A549 (cell line): ENCODE measurements at regions not wholly inside any gene's neighbourhood (a gene's known extent, or its start where the extent isn't known, plus 50 kb on each side); places are given as distances from the start of the nearest gene placed in this dataset.

Source experiments
- CBX8 ChIP-seq: fragments of 200-600 bp; sonication (generic); IDR thresholded peaks from 2 replicates; pipeline ENCODE4 v1.6.1; 2016
- CEBPB ChIP-seq, 2 experiments: fragments of >200 bp in 1 of 2; sonication (Bioruptor Twin) in 1 of 2; formaldehyde crosslinking in 1 of 2; IDR thresholded peaks; 2 replicates each; pipeline ENCODE4 v1.6.1; 2012 to 2016
- CTCF ChIP-seq: fragments of >200 bp; sonication (Bioruptor Twin); formaldehyde crosslinking; IDR thresholded peaks from 3 replicates; pipeline ENCODE4 v1.5.1; 2016
- ESRRA ChIP-seq: fragments of 150-350 bp; IDR thresholded peaks from 2 replicates; pipeline ENCODE4 v1.6.1; 2014; ENCODE audit warnings: mild to moderate bottlenecking, low read length, borderline replicate concordance
- JUN ChIP-seq, 2 experiments: fragments of >200 bp; sonication (Bioruptor Twin); formaldehyde crosslinking; IDR thresholded peaks; 2 replicates in 1 of 2; 3 replicates in 1 of 2; pipeline ENCODE4 v1.6.1; 2016 to 2017
- JUNB ChIP-seq: fragments of >200 bp; sonication (Bioruptor Twin); formaldehyde crosslinking; IDR thresholded peaks from 2 replicates; pipeline ENCODE4 v1.6.1; 2016
- MAX ChIP-seq: IDR thresholded peaks from 2 replicates; pipeline ENCODE4 v1.6.1; 2012
- MYC ChIP-seq: IDR thresholded peaks from 2 replicates; pipeline ENCODE4 v1.6.1; 2012; ENCODE audit warnings: mild to moderate bottlenecking, inconsistent platforms, low read length, improper control_type of control experiment, borderline replicate concordance
- SREBF2 ChIP-seq: fragments of 450-650 bp; IDR thresholded peaks from 2 replicates; pipeline ENCODE4 v1.6.1; 2014; ENCODE audit warnings: mild to moderate bottlenecking, moderate library complexity
- USF2 ChIP-seq: fragments of 450-650 bp; IDR thresholded peaks from 2 replicates; pipeline ENCODE4 v1.6.1; 2014; ENCODE audit warnings: antibody characterized with exemption
- ZC3H11A ChIP-seq: fragments of 450-650 bp; IDR thresholded peaks from 2 replicates; pipeline ENCODE4 v1.6.1; 2014; ENCODE audit warnings: antibody characterized with exemption, mild to moderate bottlenecking
- TF ChIP-seq, protein P1 (sequence below): fragments of 200-600 bp; sonication (generic); IDR thresholded peaks from 2 replicates; pipeline ENCODE4 v1.6.1; 2016; ENCODE audit warnings: antibody characterized with exemption, mild to moderate bottlenecking, moderate library complexity

GRCh38 chr10:113473851-113474250 lies 79.0 kb upstream of the HABP2 start:
- no peak for TF ChIP-seq JUNB
- no peak for TF ChIP-seq ZC3H11A
- TF ChIP-seq CTCF = no peak
- no peak for TF ChIP-seq MAX
- TF ChIP-seq CEBPB (IDR thresholded peaks at IDR 0.05) = no peak
- no peak for TF ChIP-seq USF2
- no peak for TF ChIP-seq MYC
- TF ChIP-seq, protein P1, sequence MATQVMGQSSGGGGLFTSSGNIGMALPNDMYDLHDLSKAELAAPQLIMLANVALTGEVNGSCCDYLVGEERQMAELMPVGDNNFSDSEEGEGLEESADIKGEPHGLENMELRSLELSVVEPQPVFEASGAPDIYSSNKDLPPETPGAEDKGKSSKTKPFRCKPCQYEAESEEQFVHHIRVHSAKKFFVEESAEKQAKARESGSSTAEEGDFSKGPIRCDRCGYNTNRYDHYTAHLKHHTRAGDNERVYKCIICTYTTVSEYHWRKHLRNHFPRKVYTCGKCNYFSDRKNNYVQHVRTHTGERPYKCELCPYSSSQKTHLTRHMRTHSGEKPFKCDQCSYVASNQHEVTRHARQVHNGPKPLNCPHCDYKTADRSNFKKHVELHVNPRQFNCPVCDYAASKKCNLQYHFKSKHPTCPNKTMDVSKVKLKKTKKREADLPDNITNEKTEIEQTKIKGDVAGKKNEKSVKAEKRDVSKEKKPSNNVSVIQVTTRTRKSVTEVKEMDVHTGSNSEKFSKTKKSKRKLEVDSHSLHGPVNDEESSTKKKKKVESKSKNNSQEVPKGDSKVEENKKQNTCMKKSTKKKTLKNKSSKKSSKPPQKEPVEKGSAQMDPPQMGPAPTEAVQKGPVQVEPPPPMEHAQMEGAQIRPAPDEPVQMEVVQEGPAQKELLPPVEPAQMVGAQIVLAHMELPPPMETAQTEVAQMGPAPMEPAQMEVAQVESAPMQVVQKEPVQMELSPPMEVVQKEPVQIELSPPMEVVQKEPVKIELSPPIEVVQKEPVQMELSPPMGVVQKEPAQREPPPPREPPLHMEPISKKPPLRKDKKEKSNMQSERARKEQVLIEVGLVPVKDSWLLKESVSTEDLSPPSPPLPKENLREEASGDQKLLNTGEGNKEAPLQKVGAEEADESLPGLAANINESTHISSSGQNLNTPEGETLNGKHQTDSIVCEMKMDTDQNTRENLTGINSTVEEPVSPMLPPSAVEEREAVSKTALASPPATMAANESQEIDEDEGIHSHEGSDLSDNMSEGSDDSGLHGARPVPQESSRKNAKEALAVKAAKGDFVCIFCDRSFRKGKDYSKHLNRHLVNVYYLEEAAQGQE = no peak
- no peak for TF ChIP-seq CBX8
- TF ChIP-seq ESRRA = no peak
- TF ChIP-seq SREBF2 = no peak
- no peak for TF ChIP-seq JUN (IDR thresholded peaks at IDR 0.05)
